HCT116 (cell line): ENCODE measurements at regions not wholly inside any gene's neighbourhood (a gene's known extent, or its start where the extent isn't known, plus 50 kb on each side); places are given as distances from the start of the nearest gene placed in this dataset.

Source experiments
- ATAC-seq: fragments of 200-7000 bp; cut with Tn5 transposase; 2 replicates; pipeline ENCODE4 v1.9.1; 2020; ENCODE audit warnings: mild to moderate bottlenecking, moderate library complexity
- BruUV-seq: library from RNA; stranded (reverse); fragments of 400-500 nt; replicated peaks from 2 replicates; lab custom pipeline; 2021; lab: Mats Ljungman, UMichigan
- CTCF ChIA-PET: fragments of 300-600 bp; sonication (Branson Sonifier 250); formaldehyde crosslinking; loops from one replicate; lab custom pipeline; 2021; ENCODE audit warnings: antibody characterized with exemption; lab: Charles Lee
- POLR2A ChIA-PET: fragments of 300-600, 350-600 bp; sonication (Branson Sonifier 250); formaldehyde crosslinking; loops from one replicate; lab custom pipeline; 2021; ENCODE audit warnings: antibody characterized with exemption; lab: Charles Lee
- RAD21 ChIA-PET, 2 experiments: fragments of 300-600 bp; sonication (Branson Sonifier 250); formaldehyde crosslinking; loops; one replicate each; lab custom pipeline; 2023; ENCODE audit warnings: low total read pairs in 2 of 2; ENCODE audit not compliant: uncharacterized antibody in 2 of 2, unreplicated experiment in 2 of 2, low non-redundant PET in 1 of 2; lab: Charles Lee
- DNase-seq: peaks from one replicate; pipeline ENCODE4 v3.0.0-alpha.2; 2010; ENCODE audit warnings: low read depth, low spot score
- H2AFZ ChIP-seq: fragments of 200-600 bp; shearing (Covaris generic), sonication (generic); 2 replicates; pipeline ENCODE4 v1.6.1; 2017; ENCODE audit warnings: low read depth, mixed run types, mixed read lengths, antibody characterized with exemption, low read length; ENCODE audit not compliant: poor library complexity, severe bottlenecking
- H3K27ac ChIP-seq: 2 replicates; pipeline ENCODE4 v1.5.1; 2012; ENCODE audit warnings: low read depth, low read length
- H3K27me3 ChIP-seq: fragments of 200-600 bp; sonication (generic); 2 replicates; pipeline ENCODE4 v1.6.1; 2016; ENCODE audit warnings: mixed run types, low read length, mixed read lengths; ENCODE audit not compliant: insufficient read depth
- H3K36me3 ChIP-seq, 2 experiments: fragments of 200-500 bp in 1 of 2; fragments of 200-600 bp in 1 of 2; sonication (Bioruptor generic) in 1 of 2; sonication (generic) in 1 of 2; 2 replicates each; pipeline versions ENCODE4 v1.5.1 to v1.6.1; 2014 to 2016; ENCODE audit warnings: low read length in 2 of 2, inconsistent platforms in 1 of 2, mixed read lengths in 1 of 2, mixed run types in 1 of 2; ENCODE audit not compliant: insufficient read depth in 2 of 2, control insufficient read depth in 1 of 2
- H3K4me1 ChIP-seq, 2 experiments: fragments of 200-600 bp in 1 of 2; sonication (generic) in 1 of 2; 2 replicates each; pipeline versions ENCODE4 v1.5.1 to v1.6.1; 2012 to 2017; ENCODE audit warnings: low read length in 2 of 2, inconsistent platforms in 1 of 2, mild to moderate bottlenecking in 1 of 2, mixed read lengths in 1 of 2, mixed run types in 1 of 2, moderate library complexity in 1 of 2; ENCODE audit not compliant: insufficient read depth in 2 of 2, control insufficient read depth in 1 of 2
- H3K4me2 ChIP-seq: fragments of 200-600 bp; sonication (generic); 2 replicates; pipeline ENCODE4 v1.6.1; 2017; ENCODE audit warnings: mixed run types, low read length, mixed read lengths
- H3K4me3 ChIP-seq, 2 experiments: fragments of 200-600 bp in 1 of 2; sonication (generic) in 1 of 2; replicated peaks in 1 of 2; 2 replicates each; pipeline ENCODE4 v1.5.1; 2011 to 2016; ENCODE audit warnings: low read length in 2 of 2, control low read depth in 1 of 2, low read depth in 1 of 2, mild to moderate bottlenecking in 1 of 2, mixed read lengths in 1 of 2, mixed run types in 1 of 2
- H3K79me2 ChIP-seq: fragments of 200-600 bp; sonication (generic); 2 replicates; pipeline ENCODE4 v1.6.1; 2017; ENCODE audit warnings: mild to moderate bottlenecking, mixed run types, low read length, moderate library complexity, mixed read lengths; ENCODE audit not compliant: insufficient read depth
- H3K9ac ChIP-seq: fragments of 200-600 bp; sonication (generic); 2 replicates; pipeline ENCODE4 v1.6.1; 2016; ENCODE audit warnings: low read length, mixed read lengths
- H3K9me2 ChIP-seq: fragments of 200-600 bp; sonication (generic), shearing (Covaris generic); 2 replicates; pipeline ENCODE4 v1.6.1; 2017; ENCODE audit warnings: mixed run types, mild to moderate bottlenecking, moderate library complexity; ENCODE audit not compliant: insufficient read depth
- H3K9me3 ChIP-seq, 2 experiments: fragments of 200-500 bp in 1 of 2; fragments of 200-600 bp in 1 of 2; sonication (Bioruptor generic) in 1 of 2; sonication (generic) in 1 of 2; 2 replicates each; pipeline ENCODE4 v1.6.1; 2014 to 2017; ENCODE audit warnings: low read length in 2 of 2, mixed read lengths in 2 of 2, inconsistent platforms in 1 of 2, low read depth in 1 of 2, mild to moderate bottlenecking in 1 of 2, mixed run types in 1 of 2, moderate library complexity in 1 of 2; ENCODE audit not compliant: control insufficient read depth in 1 of 2, insufficient read depth in 1 of 2
- H4K20me1 ChIP-seq: fragments of 200-600 bp; sonication (generic), shearing (Covaris generic); 2 replicates; pipeline ENCODE4 v1.6.1; 2017; ENCODE audit warnings: mixed run types, mild to moderate bottlenecking, moderate library complexity; ENCODE audit not compliant: insufficient read depth
- CEBPB ChIP-seq: IDR thresholded peaks from 2 replicates; pipeline ENCODE4 v1.6.1; 2012; ENCODE audit warnings: low read depth
- CTCF ChIP-seq, 3 experiments: fragments of 200-600 bp in 1 of 3; sonication (generic) in 1 of 3; IDR thresholded peaks in 2 of 3; conservative IDR thresholded peaks in 1 of 3; 2 replicates each; pipeline ENCODE4 v1.5.1; 2012 to 2017; ENCODE audit warnings: low read depth in 2 of 3, low read length in 2 of 3, antibody characterized with exemption in 1 of 3, borderline replicate concordance in 1 of 3, control low read depth in 1 of 3, mild to moderate bottlenecking in 1 of 3, mixed read lengths in 1 of 3, mixed run types in 1 of 3, moderate library complexity in 1 of 3; ENCODE audit not compliant: insufficient read depth in 1 of 3
- EZH2phosphoT487 ChIP-seq: fragments of 200-600 bp; IDR thresholded peaks from 2 replicates; pipeline ENCODE4 v1.6.1; 2018; ENCODE audit warnings: antibody characterized with exemption, borderline replicate concordance
- POLR2A ChIP-seq: IDR thresholded peaks from 2 replicates; pipeline ENCODE4 v1.7.0; 2011; ENCODE audit warnings: borderline replicate concordance; ENCODE audit not compliant: insufficient read depth, insufficient read length; ENCODE audit errors: extremely low read depth
- SIN3A ChIP-seq: IDR thresholded peaks from 2 replicates; pipeline ENCODE4 v1.6.1; 2012; ENCODE audit warnings: low read depth
- YY1 ChIP-seq: IDR thresholded peaks from 2 replicates; pipeline ENCODE4 v1.6.1; 2011; ENCODE audit warnings: low read length, low read depth, moderate library complexity, mild to moderate bottlenecking; ENCODE audit not compliant: insufficient replicate concordance; ENCODE audit errors: extremely low read depth
- ZBTB33 ChIP-seq: IDR thresholded peaks from 2 replicates; pipeline ENCODE4 v1.6.1; 2011; ENCODE audit warnings: mild to moderate bottlenecking, low read length, moderate library complexity; ENCODE audit not compliant: insufficient replicate concordance; ENCODE audit errors: extremely low read depth
- intact Hi-C: fragments of 100-400 bp; cut with micrococcal nuclease; formaldehyde crosslinking; loops from 2 replicates; pipeline ENCODE4 v1.10.0; 2022

GRCh38 chr10:61342858-61343572 lies 110.2 kb downstream of the TMEM26 start (continued):
- TF ChIP-seq POLR2A = no peak
- TF ChIP-seq ZBTB33 = no peak

- DNase-seq (no peak), ATAC-seq (no peak)
- no peaks in the 10 kb centered on the region for H3K9me3 ChIP-seq
- H3K36me3 ChIP-seq = no peaks in the 10 kb centered on the region
- no peaks in the 10 kb centered on the region for H3K4me1 ChIP-seq
- H3K79me2 ChIP-seq = no peaks in the 10 kb centered on the region
- H3K4me3 ChIP-seq = no peak overlapping the region
- ChIA-PET RAD21 (no interaction called here), CTCF (no interaction called here), POLR2A (no interaction called here)
- no peak overlapping the region for H3K4me2 ChIP-seq
- H2AFZ ChIP-seq = no peak overlapping the region
- no peak overlapping the region for H3K9ac ChIP-seq
- no peaks in the 10 kb centered on the region for H3K27me3 ChIP-seq
- no TSS peak for BruUV-seq
- no peak overlapping the region for H3K27ac ChIP-seq
- no peaks in the 10 kb centered on the region for H4K20me1 ChIP-seq
- H3K9me2 ChIP-seq = no peaks in the 10 kb centered on the region
- TF ChIP-seq CTCF (IDR thresholded peaks at IDR 0.05 in 2 of 3, conservative IDR thresholded peaks at IDR 0.05 in 1 of 3; ENCODE audit: borderline replicate concordance in 1 of 3, insufficient read depth in 1 of 3, low read depth in 2 of 3, low read length in 2 of 3) (no peak), ZBTB33 (no peak), EZH2phosphoT487 (no peak), SIN3A (no peak), YY1 (no peak), CEBPB (no peak)
- intact Hi-C loops = no loop called here
These were observed 112.2 kb downstream of the TMEM26 start for GRCh38 chr10:61341008-61341407.
